Uterus (tissue), 2 donors: ENCODE measurements at regions not wholly inside any gene's neighbourhood (a gene's known extent, or its start where the extent isn't known, plus 50 kb on each side); places are given as distances from the start of the nearest gene placed in this dataset.

Experiments used
- POLR2A ChIP-seq, 2 donors: fragments of 450-650 bp; IDR thresholded peaks; one replicate each; pipeline ENCODE4 v1.6.1; 2016; ENCODE audit warnings: antibody characterized with exemption in 2 of 2, mild to moderate bottlenecking in 1 of 2, moderate library complexity in 1 of 2
- TF ChIP-seq, protein P1 (sequence below), 4 experiments: fragments of 200-600 bp in 2 of 4; fragments of 450-650 bp in 2 of 4; sonication (generic) in 2 of 4; IDR thresholded peaks; one replicate each; pipeline ENCODE4 v1.5.1; 2016 to 2019; ENCODE audit warnings: antibody characterized with exemption in 4 of 4, mild to moderate bottlenecking in 2 of 4, moderate library complexity in 1 of 4

DNA sequence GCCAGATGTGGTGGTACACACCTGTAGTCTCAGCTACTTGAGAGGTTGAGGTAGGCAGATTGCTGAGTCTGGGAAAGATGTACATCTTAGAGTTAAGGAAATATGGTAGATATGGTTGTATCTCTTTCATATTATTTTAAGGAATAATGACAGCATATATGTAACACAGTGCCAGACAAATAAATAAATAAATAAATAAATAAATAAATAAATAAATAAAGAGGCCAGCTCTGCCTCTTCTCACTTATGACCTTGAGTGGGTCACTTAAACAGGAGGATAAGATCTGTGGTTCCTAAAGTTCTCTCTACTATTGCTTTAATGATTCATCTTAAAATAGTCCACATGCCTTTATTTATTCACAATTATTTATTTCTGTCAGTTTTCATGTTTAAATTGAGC is 890.9 kb upstream of the TENM4 start:
- TF ChIP-seq, protein P1, sequence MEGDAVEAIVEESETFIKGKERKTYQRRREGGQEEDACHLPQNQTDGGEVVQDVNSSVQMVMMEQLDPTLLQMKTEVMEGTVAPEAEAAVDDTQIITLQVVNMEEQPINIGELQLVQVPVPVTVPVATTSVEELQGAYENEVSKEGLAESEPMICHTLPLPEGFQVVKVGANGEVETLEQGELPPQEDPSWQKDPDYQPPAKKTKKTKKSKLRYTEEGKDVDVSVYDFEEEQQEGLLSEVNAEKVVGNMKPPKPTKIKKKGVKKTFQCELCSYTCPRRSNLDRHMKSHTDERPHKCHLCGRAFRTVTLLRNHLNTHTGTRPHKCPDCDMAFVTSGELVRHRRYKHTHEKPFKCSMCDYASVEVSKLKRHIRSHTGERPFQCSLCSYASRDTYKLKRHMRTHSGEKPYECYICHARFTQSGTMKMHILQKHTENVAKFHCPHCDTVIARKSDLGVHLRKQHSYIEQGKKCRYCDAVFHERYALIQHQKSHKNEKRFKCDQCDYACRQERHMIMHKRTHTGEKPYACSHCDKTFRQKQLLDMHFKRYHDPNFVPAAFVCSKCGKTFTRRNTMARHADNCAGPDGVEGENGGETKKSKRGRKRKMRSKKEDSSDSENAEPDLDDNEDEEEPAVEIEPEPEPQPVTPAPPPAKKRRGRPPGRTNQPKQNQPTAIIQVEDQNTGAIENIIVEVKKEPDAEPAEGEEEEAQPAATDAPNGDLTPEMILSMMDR (IDR thresholded peaks at IDR 0.05), result no peak
- no peak for TF ChIP-seq POLR2A (IDR thresholded peaks at IDR 0.05)
